ENCODE measurements at regions not wholly inside any gene's neighbourhood (a gene's known extent, or its start where the extent isn't known, plus 50 kb on each side); places are given as distances from the start of the nearest gene placed in this dataset.

DNA sequence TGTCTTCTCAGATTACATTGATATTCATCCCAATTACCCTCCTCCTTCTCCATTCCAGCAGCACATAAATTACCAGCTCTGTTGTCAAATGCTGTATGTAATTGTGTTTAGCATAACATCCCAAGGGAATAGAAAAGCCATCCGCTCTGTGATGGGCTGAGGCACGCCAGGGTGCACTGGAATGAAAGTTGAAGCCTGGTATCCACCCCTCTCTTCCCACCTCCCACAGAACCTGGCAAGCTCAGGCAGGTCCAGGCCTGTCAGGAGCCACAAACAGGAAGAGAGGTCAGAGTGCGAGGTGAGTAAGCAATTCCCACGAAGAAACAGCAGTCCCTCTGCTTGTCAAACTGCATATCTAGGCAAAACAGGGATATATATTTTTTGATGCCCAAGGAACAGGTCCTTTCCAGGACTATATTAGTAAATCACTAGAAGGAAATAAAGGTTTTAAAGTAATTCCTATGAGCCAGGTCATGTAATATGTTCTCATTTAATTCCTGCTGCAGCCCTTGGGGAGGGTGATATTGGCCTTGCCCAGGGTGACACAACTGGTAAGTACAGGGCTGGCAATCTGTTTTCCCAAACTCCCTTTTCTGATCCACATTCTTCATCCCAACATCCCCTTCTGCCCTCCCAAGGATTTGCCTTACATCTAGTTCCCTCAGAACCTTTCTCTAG is 155.6 kb upstream of the GHITM start:
- no peak overlapping the region for H3K4me2 ChIP-seq (ENCODE audit: insufficient read depth in 1 of 2, low read depth in 2 of 2, low read length in 2 of 2)
- H3K23me2 ChIP-seq (ENCODE audit: low read depth, low read length) = no peaks in the 10 kb centered on the region; the same call in 1 of the 2 replicates
- H3K4ac ChIP-seq (replicated peaks; ENCODE audit: insufficient read length, low read depth, low read length) = peak overlapping the region; percentile 80
- H4K20me1 ChIP-seq (replicated peaks in 1 of 2; ENCODE audit: control insufficient read depth in 1 of 2, insufficient read depth in 2 of 2, low read length in 2 of 2) = no peaks in the 10 kb centered on the region
- H2BK5ac ChIP-seq (ENCODE audit: low read depth, low read length) = no peak overlapping the region; the same call in 1 of the 2 replicates
- no peak overlapping the region for H3K9ac ChIP-seq (replicated peaks in 1 of 4; ENCODE audit: extremely low read depth in 1 of 4, low read depth in 3 of 4, low read length in 3 of 4)
- H3K4me1 ChIP-seq (replicated peaks in 1 of 4; ENCODE audit: control insufficient read depth in 3 of 4, insufficient read depth in 4 of 4, low read length in 3 of 4) = peaks cover 0 to 7% (median 3%) of the 10 kb centered on the region in 4 experiments; a peak in 2 of 7 replicates
- H3K4me3 ChIP-seq (ENCODE audit: extremely low read depth in 1 of 4, insufficient read depth in 2 of 4, low read depth in 3 of 4, low read length in 4 of 4) = no peak overlapping the region
- CTCF ChIA-PET (ENCODE audit: partially characterized antibody) = interaction anchor here (0.6 to 1.8 kb wide), 4 partner anchors 13 to 1048 kb away, joined by 3 to 4 read pairs (median 3); no protein-coding TSS in a partner anchor
- no peak overlapping the region for H4K5ac ChIP-seq (ENCODE audit: insufficient read length, low read depth, low read length)
- no peak overlapping the region for H4K8ac ChIP-seq (ENCODE audit: extremely low read depth, insufficient read depth, low read length)
- 66% methylated on average over 4 of the region's 4 CpGs; no CpG with 5 or more reads in 1 of the 2 experiments for WGBS, 2 experiments (ENCODE audit: extremely low coverage in 1 of 2, insufficient coverage in 1 of 2, insufficient read length in 1 of 2, insufficient replicate concordance in 2 of 2, low coverage in 1 of 2, low lambda C conversion rate in 2 of 2, missing lambda C conversion rate in 1 of 2)
- H4K91ac ChIP-seq (replicated peaks; ENCODE audit: insufficient read length, low read length) = peak overlapping the region; percentile 86
- no peaks in the 10 kb centered on the region for H3K79me1 ChIP-seq (ENCODE audit: low read depth, low read length)
- no peaks in the 10 kb centered on the region for H3K79me2 ChIP-seq (ENCODE audit: control insufficient read depth in 1 of 2, insufficient read depth in 2 of 2, low read length in 2 of 2)
- H3K23ac ChIP-seq (ENCODE audit: insufficient read length) = no peak overlapping the region
- H3K9me3 ChIP-seq (ENCODE audit: insufficient read depth in 2 of 2, low read depth in 1 of 2, low read length in 1 of 2) = no peaks in the 10 kb centered on the region
- peak overlapping the region; percentile 82 for H2BK20ac ChIP-seq (ENCODE audit: low read length)
- H3K14ac ChIP-seq (ENCODE audit: insufficient read length) = no peak overlapping the region
- no peaks in the 10 kb centered on the region for H3K27me3 ChIP-seq (replicated peaks in 1 of 4; ENCODE audit: control insufficient read depth in 3 of 4, extremely low read depth in 1 of 4, insufficient read depth in 3 of 4, low read length in 3 of 4)
- peak overlapping the region; percentile 62 for H2BK120ac ChIP-seq (replicated peaks; ENCODE audit: low read depth, low read length)
- H2BK15ac ChIP-seq (ENCODE audit: low read length) = no peak overlapping the region
- H2AK5ac ChIP-seq (ENCODE audit: low read depth, low read length) = no peak overlapping the region
- H2AFZ ChIP-seq (ENCODE audit: low read length) = peak overlapping the region; percentile 56; the same call in 1 of the 2 replicates
- H3K56ac ChIP-seq (replicated peaks; ENCODE audit: insufficient read length, low read depth, low read length) = peak overlapping the region; percentile 24
- H2BK12ac ChIP-seq (ENCODE audit: low read depth, low read length) = no peak overlapping the region
- FAIRE-seq = no peak
- DNase-seq (ENCODE audit: low read depth in 1 of 2, low spot score in 2 of 2) = no peak
- no peaks in the 10 kb centered on the region for H3K36me3 ChIP-seq (ENCODE audit: control insufficient read depth in 2 of 4, insufficient read depth in 4 of 4, low read length in 3 of 4)
- no peak for TF ChIP-seq TCF12 (IDR thresholded peaks at IDR 0.05; ENCODE audit: low read depth, low read length)
- no peak for TF ChIP-seq ZNF274 (IDR thresholded peaks at IDR 0.05; ENCODE audit: borderline replicate concordance, extremely low read depth, low read length)
- no peak for TF ChIP-seq HDAC6 (IDR thresholded peaks at IDR 0.05; ENCODE audit: low read depth, low read length)
- TF ChIP-seq RBBP5 (IDR thresholded peaks at IDR 0.05; ENCODE audit: borderline replicate concordance, low read depth, low read length) = no peak
- no peak for TF ChIP-seq TAF1 (IDR thresholded peaks at IDR 0.05; ENCODE audit: low read depth, low read length)
- TF ChIP-seq BACH1 (IDR thresholded peaks at IDR 0.05; ENCODE audit: low read length) = peak; percentile 14; the same call in 1 of the 2 replicates
- peak overlapping the region; percentile 51; the same call in 1 of the 2 replicates for H3K18ac ChIP-seq (ENCODE audit: extremely low read depth, low read length)
- H3K27ac ChIP-seq (ENCODE audit: low read depth, low read length) = no peak overlapping the region
- POLR2A ChIA-PET (ENCODE audit: partially characterized antibody) = no interaction called here
